SU-DHL-6 (cell line): ENCODE measurements at regions not wholly inside any gene's neighbourhood (a gene's known extent, or its start where the extent isn't known, plus 50 kb on each side); places are given as distances from the start of the nearest gene placed in this dataset.

Experiments
- H2AFZ ChIP-seq: fragments of 200-600 bp; sonication (generic); 2 replicates; pipeline ENCODE4 v1.6.1; 2014; ENCODE audit warnings: low read depth, mild to moderate bottlenecking, moderate library complexity, mixed read lengths, antibody characterized with exemption, low read length; ENCODE audit not compliant: severe bottlenecking
- H3F3A ChIP-seq: fragments of 200-600 bp; shearing (Covaris generic); 2 replicates; pipeline ENCODE4 v1.6.0; 2016; ENCODE audit warnings: antibody characterized with exemption, mild to moderate bottlenecking; ENCODE audit not compliant: insufficient read depth
- H3K27ac ChIP-seq: fragments of 200-600 bp; sonication (generic); 2 replicates; pipeline ENCODE4 v1.5.1; 2016; ENCODE audit warnings: low read depth, mild to moderate bottlenecking, low read length, moderate library complexity, mixed read lengths
- H3K27me3 ChIP-seq: fragments of 200-600 bp; sonication (generic), shearing (Covaris generic); 2 replicates; pipeline ENCODE4 v1.6.0; 2014; ENCODE audit warnings: mild to moderate bottlenecking, low read length
- H3K36me3 ChIP-seq: fragments of 200-600 bp; sonication (generic); 2 replicates; pipeline ENCODE4 v1.6.1; 2014; ENCODE audit warnings: mild to moderate bottlenecking, low read length, mixed read lengths
- H3K4me2 ChIP-seq: fragments of 300-600, 200-600 bp; shearing (Covaris generic), sonication (generic); 2 replicates; pipeline ENCODE4 v1.6.0; 2014; ENCODE audit warnings: low read length, low read depth, mild to moderate bottlenecking; ENCODE audit not compliant: poor library complexity, severe bottlenecking
- H3K4me3 ChIP-seq: fragments of 200-600 bp; sonication (generic); 2 replicates; pipeline ENCODE4 v1.5.1; 2014; ENCODE audit warnings: antibody characterized with exemption, low read length, mild to moderate bottlenecking, mixed read lengths; ENCODE audit not compliant: insufficient read depth, poor library complexity, severe bottlenecking
- H3K79me2 ChIP-seq: fragments of 200-600 bp; sonication (generic); 2 replicates; pipeline ENCODE4 v1.6.1; 2014; ENCODE audit warnings: mild to moderate bottlenecking, low read length, moderate library complexity; ENCODE audit not compliant: insufficient read depth
- H3K9ac ChIP-seq: fragments of 200-600 bp; sonication (generic); 2 replicates; pipeline ENCODE4 v1.7.0; 2014; ENCODE audit warnings: mild to moderate bottlenecking, low read length
- H3K9me2 ChIP-seq: fragments of 200-600 bp; sonication (generic); replicated peaks from 2 replicates; pipeline ENCODE4 v1.6.1; 2014; ENCODE audit warnings: low read length; ENCODE audit not compliant: insufficient read depth
- H3K9me3 ChIP-seq: fragments of 200-600 bp; sonication (generic); 2 replicates; pipeline ENCODE4 v1.6.1; 2014; ENCODE audit warnings: low read length, mixed read lengths; ENCODE audit not compliant: insufficient read depth
- H4K20me1 ChIP-seq: fragments of 200-600 bp; sonication (generic); 2 replicates; pipeline ENCODE4 v1.6.1; 2014; ENCODE audit warnings: low read depth, mild to moderate bottlenecking, antibody characterized with exemption, low read length, moderate library complexity, mixed read lengths
- CTCF ChIP-seq: fragments of 200-600 bp; sonication (generic); IDR thresholded peaks from one replicate; pipeline ENCODE4 v1.5.1; 2017; ENCODE audit warnings: antibody characterized with exemption, mild to moderate bottlenecking, low read length, moderate library complexity; ENCODE audit not compliant: insufficient read depth, poor library complexity, severe bottlenecking
- EZH2phosphoT487 ChIP-seq: fragments of 200-600 bp; sonication (generic), shearing (Covaris generic); conservative IDR thresholded peaks from 2 replicates; pipeline ENCODE4 v1.6.1; 2018; ENCODE audit warnings: mild to moderate bottlenecking, antibody characterized with exemption, low read length, moderate library complexity, mixed read lengths

- Histone ChIP-seq H3K27me3 (no peaks in the 10 kb centered on the region), H3K36me3 (no peaks in the 10 kb centered on the region), H3K4me2 (no peak overlapping the region), H3K4me3 (no peak overlapping the region), H3F3A (no peaks in the 10 kb centered on the region), H4K20me1 (no peaks in the 10 kb centered on the region), H3K9ac (no peak overlapping the region), H3K9me2 (no peaks in the 10 kb centered on the region), H2AFZ (no peak overlapping the region), H3K9me3 (no peaks in the 10 kb centered on the region), H3K27ac (no peak overlapping the region), H3K79me2 (no peaks in the 10 kb centered on the region)
- no peak for TF ChIP-seq EZH2phosphoT487
- TF ChIP-seq CTCF, result no peak
Observed at GRCh38 chr5:96569770-96570169, 92.4 kb upstream of the CAST start.

- Histone ChIP-seq H3K27ac (no peak overlapping the region), H3F3A (no peaks in the 10 kb centered on the region), H3K79me2 (no peaks in the 10 kb centered on the region), H2AFZ (no peak overlapping the region), H3K9me2 (no peaks in the 10 kb centered on the region), H3K4me2 (no peak overlapping the region), H3K9me3 (no peaks in the 10 kb centered on the region), H3K36me3 (no peaks in the 10 kb centered on the region), H3K27me3 (no peaks in the 10 kb centered on the region), H4K20me1 (no peaks in the 10 kb centered on the region), H3K9ac (no peak overlapping the region), H3K4me3 (no peak overlapping the region)
- TF ChIP-seq CTCF (no peak), EZH2phosphoT487 (no peak)
Observed at GRCh38 chr5:96572864-96573512, 89.2 kb upstream of the CAST start.

GRCh38 chr5:96573513-96573894 lies 88.7 kb upstream of the CAST start:
- H3K27me3 ChIP-seq, result no peaks in the 10 kb centered on the region
- no peaks in the 10 kb centered on the region for H3K9me2 ChIP-seq
- H3K4me2 ChIP-seq, result no peak overlapping the region
- H3K79me2 ChIP-seq, result no peaks in the 10 kb centered on the region
- TF ChIP-seq CTCF (no peak), EZH2phosphoT487 (no peak)
- H3F3A ChIP-seq, result no peaks in the 10 kb centered on the region
- no peaks in the 10 kb centered on the region for H4K20me1 ChIP-seq
- H3K4me3 ChIP-seq, result no peak overlapping the region
- H2AFZ ChIP-seq, result no peak overlapping the region
- no peak overlapping the region for H3K27ac ChIP-seq
- no peak overlapping the region for H3K9ac ChIP-seq
- no peaks in the 10 kb centered on the region for H3K36me3 ChIP-seq
- H3K9me3 ChIP-seq, result no peaks in the 10 kb centered on the region
